ENCODE measurements at regions not wholly inside any gene's neighbourhood (a gene's known extent, or its start where the extent isn't known, plus 50 kb on each side); places are given as distances from the start of the nearest gene placed in this dataset.

- Mint-ChIP-seq H3K36me3 (no peaks in the 10 kb centered on the region), H3K4me3 (no peak overlapping the region), H3K9me3 (peaks cover 2 to 18% (median 4%) of the 10 kb centered on the region in 5 donors), H3K27me3 (no peaks in the 10 kb centered on the region), H3K27ac (no peak overlapping the region), H3K4me1 (no peaks in the 10 kb centered on the region)
- no peak for DNase-seq
- Histone ChIP-seq H3K9me3 (ENCODE audit: low read length) (no peaks in the 10 kb centered on the region), H3K4me1 (ENCODE audit: insufficient read depth, low read length) (no peaks in the 10 kb centered on the region), H3K27me3 (ENCODE audit: insufficient read depth, low read length, poor library complexity, severe bottlenecking) (no peaks in the 10 kb centered on the region), H3K4me3 (ENCODE audit: low read length) (no peak overlapping the region), H3K27ac (ENCODE audit: low read depth, low read length) (no peak overlapping the region), H3K36me3 (ENCODE audit: insufficient read depth, low read length) (no peaks in the 10 kb centered on the region)
- ChIA-PET CTCF (no interaction called here), POLR2A (no interaction called here)
Observed at GRCh38 chr4:160251522-160252170, 1148.8 kb downstream of the RAPGEF2 start.

- no peaks in the 10 kb centered on the region for H3K36me3 Mint-ChIP-seq
- H3K27me3 ChIP-seq (ENCODE audit: insufficient read depth, low read length, poor library complexity, severe bottlenecking), result no peaks in the 10 kb centered on the region
Observed at GRCh38 chr4:160257318-160257717, 1154.4 kb downstream of the RAPGEF2 start.

GRCh38 chr4:160265014-160265413 lies 1162.1 kb downstream of the RAPGEF2 start:
- Histone ChIP-seq H3K36me3 (ENCODE audit: insufficient read depth, low read length) (no peaks in the 10 kb centered on the region), H3K4me1 (ENCODE audit: insufficient read depth, low read length) (no peaks in the 10 kb centered on the region), H3K4me3 (ENCODE audit: low read length) (no peak overlapping the region), H3K27me3 (ENCODE audit: insufficient read depth, low read length, poor library complexity, severe bottlenecking) (no peaks in the 10 kb centered on the region), H3K27ac (ENCODE audit: low read depth, low read length) (no peak overlapping the region), H3K9me3 (ENCODE audit: low read length) (no peaks in the 10 kb centered on the region)
- peaks cover 2 to 14% (median 6%) of the 10 kb centered on the region in 5 donors for H3K9me3 Mint-ChIP-seq
- H3K4me1 Mint-ChIP-seq, result no peaks in the 10 kb centered on the region
- H3K36me3 Mint-ChIP-seq, result no peaks in the 10 kb centered on the region
- no peak overlapping the region for H3K4me3 Mint-ChIP-seq
- H3K27me3 Mint-ChIP-seq, result no peaks in the 10 kb centered on the region
- no peak overlapping the region for H3K27ac Mint-ChIP-seq
- no peak for DNase-seq
- CTCF ChIA-PET, result no interaction called here
- POLR2A ChIA-PET, result no interaction called here

More at GRCh38 chr4:160257318-160257717, 1154.4 kb downstream of the RAPGEF2 start:
- Histone ChIP-seq H3K36me3 (ENCODE audit: insufficient read depth, low read length) (no peaks in the 10 kb centered on the region), H3K27ac (ENCODE audit: low read depth, low read length) (no peak overlapping the region), H3K4me1 (ENCODE audit: insufficient read depth, low read length) (no peaks in the 10 kb centered on the region), H3K9me3 (ENCODE audit: low read length) (no peaks in the 10 kb centered on the region), H3K4me3 (ENCODE audit: low read length) (no peak overlapping the region)
- Mint-ChIP-seq H3K4me1 (no peaks in the 10 kb centered on the region), H3K27ac (no peak overlapping the region), H3K4me3 (no peak overlapping the region), H3K9me3 (peaks cover 2 to 15% (median 4%) of the 10 kb centered on the region in 5 donors), H3K27me3 (no peaks in the 10 kb centered on the region)
- ChIA-PET CTCF (no interaction called here), POLR2A (no interaction called here)
- DNase-seq, result no peak

- no peaks in the 10 kb centered on the region for H3K27me3 ChIP-seq (ENCODE audit: insufficient read depth, low read length, poor library complexity, severe bottlenecking)
- H3K36me3 Mint-ChIP-seq, result no peaks in the 10 kb centered on the region
- H3K27ac Mint-ChIP-seq, result no peak overlapping the region
- no peak overlapping the region for H3K4me3 ChIP-seq (ENCODE audit: low read length)
- H3K4me3 Mint-ChIP-seq, result no peak overlapping the region
- H3K9me3 ChIP-seq (ENCODE audit: low read length), result no peaks in the 10 kb centered on the region
- H3K4me1 ChIP-seq (ENCODE audit: insufficient read depth, low read length), result no peaks in the 10 kb centered on the region
- no peaks in the 10 kb centered on the region for H3K4me1 Mint-ChIP-seq
- ChIA-PET CTCF (no interaction called here), POLR2A (no interaction called here)
- H3K36me3 ChIP-seq (ENCODE audit: insufficient read depth, low read length), result no peaks in the 10 kb centered on the region
- H3K27me3 Mint-ChIP-seq, result no peaks in the 10 kb centered on the region
- H3K9me3 Mint-ChIP-seq, result peaks cover 2 to 15% (median 6%) of the 10 kb centered on the region in 5 donors
- no peak for DNase-seq
- no peak overlapping the region for H3K27ac ChIP-seq (ENCODE audit: low read depth, low read length)
Observed at GRCh38 chr4:160265836-160266235, 1163.0 kb downstream of the RAPGEF2 start.

- CTCF ChIA-PET, result no interaction called here
- no peaks in the 10 kb centered on the region for H3K9me3 ChIP-seq (ENCODE audit: low read length)
- Mint-ChIP-seq H3K27me3 (no peaks in the 10 kb centered on the region), H3K36me3 (no peaks in the 10 kb centered on the region), H3K4me3 (no peak overlapping the region), H3K27ac (no peak overlapping the region), H3K4me1 (no peaks in the 10 kb centered on the region), H3K9me3 (peaks cover 21 to 47% (median 25%) of the 10 kb centered on the region in 5 donors)
- no peaks in the 10 kb centered on the region for H3K36me3 ChIP-seq (ENCODE audit: insufficient read depth, low read length)
- no peak for DNase-seq
- no peaks in the 10 kb centered on the region for H3K27me3 ChIP-seq (ENCODE audit: insufficient read depth, low read length, poor library complexity, severe bottlenecking)
- H3K4me3 ChIP-seq (ENCODE audit: low read length), result no peak overlapping the region
- H3K27ac ChIP-seq (ENCODE audit: low read depth, low read length), result no peak overlapping the region
- no peaks in the 10 kb centered on the region for H3K4me1 ChIP-seq (ENCODE audit: insufficient read depth, low read length)
- POLR2A ChIA-PET, result no interaction called here
Observed at GRCh38 chr4:160276785-160277325, 1174.0 kb downstream of the RAPGEF2 start.

- DNase-seq, result no peak
- CTCF ChIA-PET, result no interaction called here
- Histone ChIP-seq H3K4me1 (ENCODE audit: insufficient read depth, low read length) (no peaks in the 10 kb centered on the region), H3K9me3 (ENCODE audit: low read length) (no peaks in the 10 kb centered on the region), H3K4me3 (ENCODE audit: low read length) (no peak overlapping the region), H3K36me3 (ENCODE audit: insufficient read depth, low read length) (no peaks in the 10 kb centered on the region), H3K27me3 (ENCODE audit: insufficient read depth, low read length, poor library complexity, severe bottlenecking) (no peaks in the 10 kb centered on the region), H3K27ac (ENCODE audit: low read depth, low read length) (no peak overlapping the region)
- no peaks in the 10 kb centered on the region for H3K36me3 Mint-ChIP-seq
- POLR2A ChIA-PET, result no interaction called here
- H3K27ac Mint-ChIP-seq, result no peak overlapping the region
- peaks cover 14 to 35% (median 20%) of the 10 kb centered on the region in 5 donors for H3K9me3 Mint-ChIP-seq
- no peaks in the 10 kb centered on the region for H3K27me3 Mint-ChIP-seq
- no peak overlapping the region for H3K4me3 Mint-ChIP-seq
- H3K4me1 Mint-ChIP-seq, result no peaks in the 10 kb centered on the region
Observed at GRCh38 chr4:160283081-160283480, 1180.2 kb downstream of the RAPGEF2 start.

- no peaks in the 10 kb centered on the region for H3K9me3 ChIP-seq (ENCODE audit: low read length)
- H3K4me3 ChIP-seq (ENCODE audit: low read length), result no peak overlapping the region
- Mint-ChIP-seq H3K27me3 (no peaks in the 10 kb centered on the region), H3K27ac (no peak overlapping the region), H3K4me1 (no peaks in the 10 kb centered on the region), H3K9me3 (peaks cover 14 to 29% (median 18%) of the 10 kb centered on the region in 5 donors), H3K36me3 (no peaks in the 10 kb centered on the region), H3K4me3 (no peak overlapping the region)
- ChIA-PET CTCF (no interaction called here), POLR2A (no interaction called here)
- H3K36me3 ChIP-seq (ENCODE audit: insufficient read depth, low read length), result no peaks in the 10 kb centered on the region
- H3K4me1 ChIP-seq (ENCODE audit: insufficient read depth, low read length), result no peaks in the 10 kb centered on the region
- no peak overlapping the region for H3K27ac ChIP-seq (ENCODE audit: low read depth, low read length)
- DNase-seq, result no peak
- H3K27me3 ChIP-seq (ENCODE audit: insufficient read depth, low read length, poor library complexity, severe bottlenecking), result no peaks in the 10 kb centered on the region
Observed at GRCh38 chr4:160284516-160284915, 1181.6 kb downstream of the RAPGEF2 start.

- POLR2A ChIA-PET, result no interaction called here
- Histone ChIP-seq H3K36me3 (ENCODE audit: insufficient read depth, low read length) (no peaks in the 10 kb centered on the region), H3K9me3 (ENCODE audit: low read length) (no peaks in the 10 kb centered on the region), H3K27ac (ENCODE audit: low read depth, low read length) (no peak overlapping the region), H3K4me3 (ENCODE audit: low read length) (no peak overlapping the region), H3K27me3 (ENCODE audit: insufficient read depth, low read length, poor library complexity, severe bottlenecking) (no peaks in the 10 kb centered on the region), H3K4me1 (ENCODE audit: insufficient read depth, low read length) (no peaks in the 10 kb centered on the region)
- Mint-ChIP-seq H3K27me3 (no peaks in the 10 kb centered on the region), H3K4me1 (no peaks in the 10 kb centered on the region), H3K27ac (no peak overlapping the region), H3K9me3 (peaks cover 8 to 18% (median 9%) of the 10 kb centered on the region in 5 donors), H3K4me3 (no peak overlapping the region), H3K36me3 (no peaks in the 10 kb centered on the region)
- CTCF ChIA-PET, result no interaction called here
- no peak for DNase-seq
Observed at GRCh38 chr4:160286051-160286450, 1183.2 kb downstream of the RAPGEF2 start.
